Neural progenitor cell (in vitro differentiated cells): ENCODE measurements at regions not wholly inside any gene's neighbourhood (a gene's known extent, or its start where the extent isn't known, plus 50 kb on each side); places are given as distances from the start of the nearest gene placed in this dataset.

Source experiments
- CTCF ChIP-seq: fragments of 200-600 bp; sonication (generic); IDR thresholded peaks from 2 replicates; pipeline ENCODE4 v1.5.1; 2017; ENCODE audit warnings: antibody characterized with exemption, mild to moderate bottlenecking
- EZH2 ChIP-seq: fragments of 200-600 bp; sonication (generic); IDR thresholded peaks from 2 replicates; pipeline ENCODE4 v1.6.1; 2017; ENCODE audit warnings: antibody characterized with exemption, mild to moderate bottlenecking, moderate library complexity

- TF ChIP-seq CTCF, result peak; percentile 38
- no peak for TF ChIP-seq EZH2
Measured at GRCh38 chr5:164672931-164673694, 1167.7 kb downstream of the MAT2B start.
